H9 (cell line): ENCODE measurements at regions not wholly inside any gene's neighbourhood (a gene's known extent, or its start where the extent isn't known, plus 50 kb on each side); places are given as distances from the start of the nearest gene placed in this dataset.

Experiments used
- DNase-seq: peaks from one replicate; pipeline ENCODE4 v3.0.0-alpha.2; 2017
- H2AFZ ChIP-seq: one replicate; pipeline ENCODE4 v1.6.1; 2013; ENCODE audit warnings: mild to moderate bottlenecking, low read length, control low read depth, moderate library complexity
- H2AK5ac ChIP-seq: 2 replicates; pipeline ENCODE4 v1.6.1; 2013; ENCODE audit warnings: low read length, control low read depth, mixed read lengths; ENCODE audit not compliant: insufficient read length
- H2BK120ac ChIP-seq: one replicate; pipeline ENCODE4 v1.6.1; 2013; ENCODE audit warnings: low read depth, mild to moderate bottlenecking, low read length, control low read depth, inconsistent platforms; ENCODE audit not compliant: poor library complexity, severe bottlenecking
- H2BK12ac ChIP-seq: 2 replicates; pipeline ENCODE4 v1.6.1; 2013; ENCODE audit warnings: low read length, control low read depth, mixed read lengths, low read depth; ENCODE audit not compliant: insufficient read length
- H2BK15ac ChIP-seq: 2 replicates; pipeline ENCODE4 v1.6.1; 2013; ENCODE audit warnings: low read depth, low read length, control low read depth
- H2BK20ac ChIP-seq: one replicate; pipeline ENCODE4 v1.6.1; 2013; ENCODE audit warnings: low read depth, mild to moderate bottlenecking, low read length, control low read depth, inconsistent platforms; ENCODE audit not compliant: poor library complexity, severe bottlenecking
- H2BK5ac ChIP-seq: 2 replicates; pipeline ENCODE4 v1.6.1; 2013; ENCODE audit warnings: low read length, control low read depth, mixed read lengths; ENCODE audit not compliant: insufficient read length
- H3K14ac ChIP-seq: 2 replicates; pipeline ENCODE4 v1.6.1; 2013; ENCODE audit warnings: low read length, control low read depth; ENCODE audit not compliant: insufficient read depth
- H3K18ac ChIP-seq: 2 replicates; pipeline ENCODE4 v1.6.1; 2013; ENCODE audit warnings: low read depth, mild to moderate bottlenecking, mixed read lengths, low read length, control low read depth; ENCODE audit not compliant: insufficient read length
- H3K23ac ChIP-seq: 2 replicates; pipeline ENCODE4 v1.6.1; 2013; ENCODE audit warnings: low read length, control low read depth, mixed read lengths, low read depth; ENCODE audit not compliant: insufficient read length
- H3K23me2 ChIP-seq: 2 replicates; pipeline ENCODE4 v1.6.1; 2013; ENCODE audit warnings: low read depth, mild to moderate bottlenecking, mixed read lengths, low read length, control low read depth; ENCODE audit not compliant: insufficient read length, poor library complexity, severe bottlenecking
- H3K27ac ChIP-seq: 2 replicates; pipeline ENCODE4 v1.5.1; 2013; ENCODE audit warnings: low read length, control low read depth, mixed read lengths, low read depth; ENCODE audit not compliant: insufficient read length
- H3K27me3 ChIP-seq: 2 replicates; pipeline ENCODE4 v1.6.1; 2013; ENCODE audit warnings: low read length, control low read depth, inconsistent platforms; ENCODE audit not compliant: insufficient read depth
- H3K4ac ChIP-seq: 2 replicates; pipeline ENCODE4 v1.6.1; 2013; ENCODE audit warnings: low read depth, mild to moderate bottlenecking, control low read depth, inconsistent platforms, low read length, moderate library complexity
- H3K4me1 ChIP-seq: 2 replicates; pipeline ENCODE4 v1.6.1; 2013; ENCODE audit warnings: low read length, control low read depth, inconsistent platforms; ENCODE audit not compliant: insufficient read depth
- H3K4me2 ChIP-seq: 2 replicates; pipeline ENCODE4 v1.6.1; 2013; ENCODE audit warnings: low read length, control low read depth, mixed read lengths; ENCODE audit not compliant: insufficient read length, insufficient read depth
- H3K56ac ChIP-seq: 2 replicates; pipeline ENCODE4 v1.6.1; 2013; ENCODE audit warnings: low read depth, mild to moderate bottlenecking, mixed read lengths, low read length, control low read depth; ENCODE audit not compliant: insufficient read length
- H3K79me1 ChIP-seq: 2 replicates; pipeline ENCODE4 v1.6.1; 2013; ENCODE audit warnings: low read depth, mild to moderate bottlenecking, moderate library complexity, low read length, control low read depth, inconsistent platforms; ENCODE audit not compliant: insufficient read depth, poor library complexity, severe bottlenecking
- H3K79me2 ChIP-seq: 2 replicates; pipeline ENCODE4 v1.6.1; 2013; ENCODE audit warnings: low read length, control low read depth, inconsistent platforms; ENCODE audit not compliant: insufficient read depth
- H3K9ac ChIP-seq: 2 replicates; pipeline ENCODE4 v1.6.1; 2013; ENCODE audit warnings: low read length, control low read depth, mixed read lengths; ENCODE audit not compliant: insufficient read length; ENCODE audit errors: extremely low read depth
- H3K9me3 ChIP-seq: one replicate; pipeline ENCODE4 v1.6.1; 2013; ENCODE audit warnings: low read depth, low read length, inconsistent platforms; ENCODE audit not compliant: control insufficient read depth
- H3T11ph ChIP-seq: one replicate; pipeline ENCODE4 v1.6.1; 2013; ENCODE audit warnings: mild to moderate bottlenecking, low read length, control low read depth, inconsistent platforms
- H4K20me1 ChIP-seq: one replicate; pipeline ENCODE4 v1.6.1; 2013; ENCODE audit not compliant: control insufficient read depth, insufficient read length, insufficient read depth
- H4K5ac ChIP-seq: 2 replicates; pipeline ENCODE4 v1.6.1; 2013; ENCODE audit warnings: low read depth, mild to moderate bottlenecking, mixed read lengths, low read length, control low read depth; ENCODE audit not compliant: insufficient read length
- H4K8ac ChIP-seq: replicated peaks from 2 replicates; pipeline ENCODE4 v1.6.1; 2013; ENCODE audit warnings: low read length, control low read depth, mixed read lengths, low read depth; ENCODE audit not compliant: insufficient read length
- H4K91ac ChIP-seq: 2 replicates; pipeline ENCODE4 v1.6.1; 2013; ENCODE audit warnings: low read depth, mild to moderate bottlenecking, moderate library complexity, mixed read lengths, low read length, control low read depth; ENCODE audit not compliant: insufficient read length
- H3K27ac Mint-ChIP-seq, 3 experiments: 2 replicates in 2 of 3; 3 replicates in 1 of 3; pipeline ENCODE4 v1.8.0; 2020 to 2021; ENCODE audit warnings: mixed read lengths in 3 of 3, mild to moderate bottlenecking in 1 of 3, moderate library complexity in 1 of 3
- H3K27me3 Mint-ChIP-seq: 2 replicates; pipeline ENCODE4 v1.8.0; 2021; ENCODE audit warnings: low read depth, mild to moderate bottlenecking, moderate library complexity, mixed read lengths
- H3K36me3 Mint-ChIP-seq, 3 experiments: 2 replicates in 2 of 3; 3 replicates in 1 of 3; pipeline ENCODE4 v1.8.0; 2020 to 2021; ENCODE audit warnings: low read depth in 3 of 3, mixed read lengths in 3 of 3; ENCODE audit not compliant: insufficient read depth in 1 of 3
- H3K4me1 Mint-ChIP-seq, 2 experiments: 2 replicates each; pipeline ENCODE4 v1.8.0; 2020; ENCODE audit warnings: mixed read lengths in 2 of 2
- H3K4me3 Mint-ChIP-seq, 2 experiments: 2 replicates in 1 of 2; 3 replicates in 1 of 2; pipeline ENCODE4 v1.8.0; 2020 to 2021; ENCODE audit warnings: mild to moderate bottlenecking in 2 of 2, mixed read lengths in 2 of 2, moderate library complexity in 1 of 2
- H3K9me3 Mint-ChIP-seq, 2 experiments: 2 replicates in 1 of 2; 3 replicates in 1 of 2; pipeline ENCODE4 v1.8.0; 2020; ENCODE audit warnings: mild to moderate bottlenecking in 2 of 2, mixed read lengths in 2 of 2, moderate library complexity in 1 of 2
- CTCF ChIP-seq: fragments of 200-600 bp; sonication (generic); conservative IDR thresholded peaks from 3 replicates; pipeline ENCODE4 v1.8.0; 2021; ENCODE audit warnings: antibody characterized with exemption, mild to moderate bottlenecking
- WGBS: extraction: QIAGEN DNeasy Blood & Tissue Kit; methylation state at CpG from one replicate; pipeline ENCODE4 v1.1.7; 2013; ENCODE audit warnings: missing lambda C conversion rate, low lambda C conversion rate, mixed read lengths; ENCODE audit not compliant: insufficient read length; ENCODE audit errors: extremely low coverage; 5-methylcytosine and 5-hydroxymethylcytosine counted together

DNA sequence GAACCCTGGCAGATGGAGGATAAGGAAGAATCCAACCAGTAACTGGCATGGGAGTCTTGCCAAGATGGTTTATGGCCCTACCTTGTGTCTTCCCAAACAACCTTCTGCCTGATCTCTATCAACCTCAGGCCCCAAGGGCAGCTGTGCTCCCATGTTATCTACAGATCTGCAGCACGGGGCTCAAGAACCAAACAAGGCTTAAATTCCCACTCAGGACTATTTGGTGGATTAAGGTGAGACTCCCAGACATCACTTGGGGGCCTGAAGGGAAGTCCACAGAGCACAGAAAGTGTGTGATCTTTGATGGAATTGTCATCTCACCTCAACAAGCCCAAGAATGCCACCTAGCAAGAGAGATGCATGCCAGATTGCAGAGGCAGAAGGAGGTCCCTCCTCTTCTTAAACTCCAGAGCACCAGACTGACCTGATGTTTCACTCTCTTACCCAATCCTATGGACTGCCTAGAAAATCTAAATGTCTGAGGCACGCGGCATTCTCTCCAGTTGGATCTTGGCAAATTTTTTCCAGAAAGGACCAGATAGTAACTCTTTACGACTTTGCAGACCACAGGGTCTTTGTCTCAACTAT is 759.5 kb upstream of the TBX3 start:
- H2BK15ac ChIP-seq = no peak overlapping the region
- H2AFZ ChIP-seq = no peak overlapping the region
- H3K23me2 ChIP-seq = no peaks in the 10 kb centered on the region
- H4K91ac ChIP-seq = no peak overlapping the region
- H3K9me3 ChIP-seq = no peaks in the 10 kb centered on the region
- H3K56ac ChIP-seq = no peak overlapping the region
- H4K8ac ChIP-seq = no peak overlapping the region
- no peak overlapping the region for H2AK5ac ChIP-seq
- H3K27me3 ChIP-seq = no peaks in the 10 kb centered on the region
- DNase-seq = no peak
- no peak overlapping the region for H3K18ac ChIP-seq
- no peak overlapping the region for H3K4ac ChIP-seq
- no peak overlapping the region for H2BK5ac ChIP-seq
- Mint-ChIP-seq H3K27me3 (peaks cover 15% of the 10 kb centered on the region), H3K4me1 (no peaks in the 10 kb centered on the region), H3K4me3 (no peak overlapping the region), H3K9me3 (no peaks in the 10 kb centered on the region), H3K27ac (no peak overlapping the region), H3K36me3 (no peaks in the 10 kb centered on the region)
- TF ChIP-seq CTCF = no peak
- H4K5ac ChIP-seq = no peak overlapping the region
- H3K79me1 ChIP-seq = no peaks in the 10 kb centered on the region
- no CpG with 5 or more reads among the region's 4 CpGs for WGBS
- H2BK120ac ChIP-seq = no peak overlapping the region
- no peaks in the 10 kb centered on the region for H4K20me1 ChIP-seq
- H3K9ac ChIP-seq = no peak overlapping the region
- no peak overlapping the region for H2BK20ac ChIP-seq
- H3K4me2 ChIP-seq = no peak overlapping the region
- no peaks in the 10 kb centered on the region for H3K4me1 ChIP-seq
- no peaks in the 10 kb centered on the region for H3K79me2 ChIP-seq
- H2BK12ac ChIP-seq = no peak overlapping the region
- no peak overlapping the region for H3K14ac ChIP-seq
- no peak overlapping the region for H3T11ph ChIP-seq
- no peak overlapping the region for H3K27ac ChIP-seq
- H3K23ac ChIP-seq = no peak overlapping the region
